Activated CD4-positive, alpha-beta T cell treated with anti-CD3 and anti-CD28 coated beads, Interleukin-2, amount 50 U/mL, for 48 hours (primary cell): ENCODE measurements at regions not wholly inside any gene's neighbourhood (a gene's known extent, or its start where the extent isn't known, plus 50 kb on each side); places are given as distances from the start of the nearest gene placed in this dataset.
A peak's percentile ranks its signal among the peaks of the same experiment; 100 is the strongest.

Experiments used
- DNase-seq, 2 experiments: peaks; one replicate each; pipeline ENCODE4 v3.0.0-alpha.2; 2020

DNA sequence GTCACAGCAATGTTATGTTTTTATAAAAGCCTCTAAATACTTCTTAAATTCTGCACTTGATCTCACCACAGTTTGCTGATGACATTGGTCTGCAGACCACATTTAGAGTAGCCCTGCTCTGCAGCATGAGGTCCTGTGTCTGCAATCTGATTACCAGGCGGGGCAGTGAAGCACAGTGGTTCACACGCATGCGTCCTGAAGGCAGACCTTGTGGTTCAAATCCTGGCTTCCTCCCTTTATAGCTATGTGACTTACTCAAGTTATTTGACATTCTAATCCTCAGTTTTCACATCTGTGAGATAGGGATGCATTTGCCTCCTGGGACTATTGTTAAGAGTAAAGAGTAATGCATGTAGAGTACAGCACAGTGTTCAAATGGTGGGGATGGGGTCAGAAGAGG, 50.3 kb downstream of the BMAL2 start:
- DNase-seq = no peak

DNA sequence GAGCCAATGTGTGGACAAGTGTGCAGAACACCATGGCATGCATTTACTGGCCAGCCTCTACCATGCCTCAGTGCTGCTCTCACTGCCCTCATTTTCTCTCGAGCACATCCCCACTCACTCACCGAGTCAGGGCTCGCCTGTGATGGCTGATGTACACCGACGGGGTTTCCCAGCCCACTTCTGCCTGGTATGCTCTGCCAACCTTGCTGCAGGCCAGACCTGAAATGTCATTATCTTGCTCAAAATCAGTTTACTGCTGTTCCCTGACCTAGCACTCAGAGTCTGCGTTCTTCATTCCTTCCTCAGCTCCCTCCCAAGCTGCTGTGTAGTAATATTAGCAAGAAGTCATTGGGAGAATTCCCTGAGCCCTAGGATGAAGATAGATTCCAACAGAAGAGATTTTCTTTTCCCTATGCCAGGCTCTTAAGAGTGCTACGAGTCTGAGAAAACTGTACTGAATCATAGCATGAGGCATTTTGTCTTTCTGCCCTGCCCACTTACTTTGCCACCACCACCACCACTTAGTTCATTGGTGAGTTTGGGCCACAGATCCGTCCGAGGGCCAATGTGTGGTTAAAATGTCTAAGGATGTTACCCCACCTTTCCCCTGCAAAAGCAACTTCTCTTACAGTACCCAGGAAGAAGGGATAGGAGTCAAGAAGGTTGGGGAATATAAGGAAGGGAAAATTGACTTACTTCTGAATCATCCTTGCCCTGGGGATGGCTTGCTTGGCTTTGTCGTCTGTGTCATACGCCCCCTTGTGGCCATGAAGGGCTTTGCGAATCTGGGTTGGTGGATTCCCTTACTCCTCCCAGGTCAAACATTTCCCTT, 51.0 kb downstream of the BMAL2 start:
- DNase-seq = peak; percentile 71 to 79

DNA sequence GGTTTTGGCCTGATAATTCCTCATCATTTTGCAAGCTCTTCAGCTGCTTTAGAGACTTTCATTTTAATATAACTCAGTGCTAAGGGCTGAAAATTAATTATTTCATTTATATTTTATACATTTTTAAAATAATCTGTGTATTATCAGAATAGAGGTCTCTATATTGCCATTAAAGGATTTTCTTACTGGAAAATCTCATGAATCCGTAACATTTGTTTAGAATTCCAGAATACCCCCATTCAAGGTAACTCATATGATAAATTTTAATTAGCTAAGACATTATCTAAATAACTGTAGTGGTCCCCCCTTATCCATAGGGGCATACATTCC, 51.6 kb downstream of the BMAL2 start:
- DNase-seq = no peak

DNA sequence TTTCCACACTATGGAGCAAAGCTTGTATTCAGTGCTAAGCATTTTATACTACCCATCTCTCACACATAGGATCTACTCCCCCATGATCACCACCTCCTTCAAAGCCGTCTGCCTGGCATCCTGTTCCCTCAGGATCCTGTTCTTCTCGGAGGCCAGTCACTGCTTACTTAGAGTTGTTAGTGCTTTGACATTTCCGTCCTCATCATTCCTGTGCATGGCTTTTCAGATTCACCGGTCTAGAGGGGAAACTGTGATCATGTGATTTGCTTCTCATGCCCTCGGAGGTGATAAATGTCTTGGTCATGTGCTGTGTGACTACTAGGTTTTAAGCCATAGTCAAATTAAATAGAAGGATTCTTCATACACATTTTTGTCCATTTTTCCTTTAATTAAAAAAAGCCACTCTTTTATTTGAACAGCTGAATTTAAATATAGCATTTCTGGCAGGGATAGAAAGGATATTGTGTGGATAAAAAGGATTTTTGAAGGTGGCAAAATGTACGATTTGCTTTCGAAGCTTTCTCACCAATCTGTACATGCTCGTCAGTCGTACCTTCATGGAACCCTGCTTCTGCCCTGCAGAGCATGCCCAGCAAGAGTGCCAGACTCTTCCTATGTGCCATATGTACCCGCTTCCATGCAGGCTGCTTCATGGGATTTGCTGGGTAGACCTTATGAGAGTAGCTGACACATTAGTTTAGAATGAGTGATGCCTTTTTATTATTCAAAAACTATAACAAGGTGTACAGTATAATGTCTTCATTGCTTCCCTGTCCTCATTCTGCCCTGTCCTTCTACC, 53.3 kb downstream of the BMAL2 start:
- DNase-seq = no peak

DNA sequence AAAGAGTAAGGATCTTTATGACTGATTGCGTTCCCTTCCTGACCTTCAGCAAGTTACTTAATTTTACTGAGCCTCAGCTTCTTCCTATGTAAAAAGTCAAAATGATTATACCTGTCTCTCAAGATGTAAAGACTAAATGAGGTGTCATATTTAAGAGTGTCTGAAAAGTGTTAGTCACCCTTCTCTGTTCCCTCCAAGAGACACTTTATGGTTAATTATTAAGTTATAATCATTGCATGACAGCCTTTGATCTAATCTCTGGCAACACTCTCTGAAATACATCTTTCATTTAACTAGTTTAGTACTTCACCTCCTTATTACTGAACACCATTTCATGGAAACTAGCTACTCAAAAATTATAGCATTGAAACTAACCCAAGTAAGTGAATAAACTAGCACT, 54.8 kb downstream of the BMAL2 start:
- DNase-seq = no peak

DNA sequence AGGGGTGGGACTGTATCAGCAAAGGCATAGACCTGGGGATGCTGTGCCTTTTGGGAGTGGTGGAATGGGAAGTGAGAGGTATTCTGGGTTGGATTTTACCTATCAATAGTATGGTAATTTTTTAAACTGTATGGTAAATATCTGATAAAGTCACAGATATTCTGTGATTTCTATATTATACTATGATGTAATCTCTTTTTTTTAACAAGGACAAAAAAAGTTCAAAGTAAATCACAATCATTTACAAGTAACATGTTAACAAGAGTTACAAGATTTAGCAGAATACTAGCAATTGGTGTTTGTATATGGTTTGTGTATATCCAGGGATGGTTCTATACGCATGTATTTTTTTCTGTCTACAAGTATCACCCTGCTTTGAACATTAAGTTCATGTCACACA, 56.0 kb downstream of the BMAL2 start:
- no peak for DNase-seq

DNA sequence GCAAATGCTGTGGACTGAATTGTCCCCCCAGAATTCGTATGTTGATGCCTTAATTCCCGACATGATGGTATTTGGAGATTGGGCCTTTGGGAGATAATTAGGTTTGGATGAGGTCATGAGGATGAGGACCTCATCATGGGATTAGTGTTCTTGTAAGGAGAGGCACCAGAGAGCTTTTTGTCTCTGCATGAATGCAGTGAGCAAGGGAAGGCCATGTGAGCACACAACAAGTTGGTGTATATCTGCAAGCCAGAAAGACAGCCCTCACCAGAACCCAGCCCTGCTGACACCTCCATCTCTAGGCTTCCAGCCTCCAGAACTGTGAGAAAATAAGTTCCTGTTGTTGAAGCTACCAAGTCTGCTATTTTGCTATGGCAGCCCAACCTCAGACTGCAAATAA, 51.9 kb upstream of the SMCO2 start:
- DNase-seq = no peak

DNA sequence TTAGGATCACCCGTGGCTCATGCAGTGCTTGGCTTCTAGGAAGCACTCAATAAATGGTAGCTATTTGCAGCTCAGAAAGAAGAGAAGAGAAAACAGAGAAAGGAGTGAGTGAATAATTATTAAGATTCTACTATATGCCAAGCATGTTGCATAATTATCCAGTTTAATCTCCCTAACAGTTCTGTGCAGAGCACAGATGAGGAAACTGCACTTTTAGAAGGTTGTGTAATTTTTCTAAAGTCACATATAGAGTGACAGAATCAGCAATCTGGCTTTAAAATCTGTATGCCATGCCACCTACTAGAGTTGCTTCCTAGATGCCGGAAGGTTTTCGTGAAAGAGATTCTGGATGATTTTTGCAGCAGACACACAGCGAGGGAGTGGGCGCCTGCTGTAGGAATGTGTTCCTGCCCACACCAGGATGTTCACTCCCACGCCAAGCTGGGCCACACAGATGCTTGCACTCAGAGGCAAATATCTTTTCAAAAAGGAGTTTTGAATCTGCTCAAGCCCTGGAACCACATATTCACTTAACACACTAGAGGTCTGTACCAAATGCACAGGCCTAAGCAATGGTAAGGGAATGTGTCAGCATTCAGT, 50.2 kb upstream of the SMCO2 start:
- no peak for DNase-seq
